NCI-H2227 (cell line): ENCODE measurements at regions not wholly inside any gene's neighbourhood (a gene's known extent, or its start where the extent isn't known, plus 50 kb on each side); places are given as distances from the start of the nearest gene placed in this dataset.
A peak's percentile ranks its signal among the peaks of the same experiment; 100 is the strongest.

Source experiments
- DNase-seq: peaks from one replicate; lab custom pipeline; 2025; ENCODE audit not compliant: unreplicated experiment; lab: John Stamatoyannopoulos, UW

- DNase-seq = no peak
Observed at GRCh38 chr14:89014569-89014850, 190.1 kb downstream of the TTC8 start.

- no peak for DNase-seq
Observed at GRCh38 chr14:89015016-89015415, 190.6 kb downstream of the TTC8 start.

GRCh38 chr14:89017417-89017816 is 193.0 kb downstream of the TTC8 start:
- DNase-seq = no peak

- DNase-seq = no peak
Observed at GRCh38 chr14:89022274-89022673, 197.8 kb downstream of the TTC8 start.

GRCh38 chr14:89024691-89025090 is 200.2 kb downstream of the TTC8 start:
- DNase-seq = no peak

GRCh38 chr14:89025561-89026236 is 201.2 kb downstream of the TTC8 start:
- DNase-seq = no peak

- DNase-seq = peak; percentile 81
Observed at GRCh38 chr14:89027097-89027740, 202.8 kb downstream of the TTC8 start.

GRCh38 chr14:89028462-89029134 is 204.1 kb downstream of the TTC8 start:
- no peak for DNase-seq

- no peak for DNase-seq
Observed at GRCh38 chr14:89029961-89030694, 205.7 kb downstream of the TTC8 start.

GRCh38 chr14:89030921-89031320 is 206.5 kb downstream of the TTC8 start:
- no peak for DNase-seq

GRCh38 chr14:89032086-89032649 is 207.7 kb downstream of the TTC8 start:
- DNase-seq = no peak

- DNase-seq = no peak
Observed at GRCh38 chr14:89033756-89034155, 209.3 kb downstream of the TTC8 start.

- DNase-seq = no peak
Observed at GRCh38 chr14:89036371-89036770, 211.9 kb downstream of the TTC8 start.

GRCh38 chr14:89037065-89037464 is 212.6 kb downstream of the TTC8 start:
- no peak for DNase-seq

GRCh38 chr14:89040080-89040459 is 215.6 kb downstream of the TTC8 start:
- no peak for DNase-seq

- DNase-seq = peak; percentile 89
Observed at GRCh38 chr14:89040460-89041256, 216.2 kb downstream of the TTC8 start.

GRCh38 chr14:89041257-89041582 is 216.8 kb downstream of the TTC8 start:
- DNase-seq = peak; percentile 57

GRCh38 chr14:89042021-89042420 is 217.6 kb downstream of the TTC8 start:
- DNase-seq = no peak

GRCh38 chr14:89053303-89053702 is 228.9 kb downstream of the TTC8 start:
- no peak for DNase-seq

GRCh38 chr14:89056394-89056793 is 231.9 kb downstream of the TTC8 start:
- no peak for DNase-seq

GRCh38 chr14:89058697-89059096 is 234.2 kb downstream of the TTC8 start:
- no peak for DNase-seq
